NCI-H1436 treated with DMSO at 0.1 percent for 48 hours (cell line): ENCODE measurements at regions not wholly inside any gene's neighbourhood (a gene's known extent, or its start where the extent isn't known, plus 50 kb on each side); places are given as distances from the start of the nearest gene placed in this dataset.

ENCODE experiments used
- DNase-seq: peaks from one replicate; lab custom pipeline; 2025; lab: John Stamatoyannopoulos, UW

- no peak for DNase-seq
These were observed 634.0 kb downstream of the OTOL1 start for GRCh38 chr3:162130582-162130981.

DNA sequence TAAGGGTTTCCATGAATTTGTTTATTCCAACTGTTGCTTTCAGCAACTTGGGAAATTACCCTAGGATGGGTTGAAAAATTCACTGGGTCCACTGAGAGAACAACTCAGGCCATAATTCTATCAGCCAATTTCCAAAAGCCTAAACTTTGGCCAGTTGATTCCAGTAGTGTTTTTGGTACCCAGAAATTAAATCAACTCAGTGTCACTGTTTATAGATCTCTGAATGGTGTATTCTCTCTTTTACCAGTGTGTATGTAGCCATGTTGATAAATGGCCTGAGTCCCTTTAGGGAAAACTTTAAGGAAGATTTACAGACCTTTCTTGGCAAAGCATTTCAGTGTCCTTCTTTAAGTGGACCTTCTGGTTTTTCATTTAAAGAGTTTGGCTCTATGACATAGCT lies 636.4 kb downstream of the OTOL1 start:
- no peak for DNase-seq

GRCh38 chr3:162134571-162134970 lies 638.0 kb downstream of the OTOL1 start:
- no peak for DNase-seq

GRCh38 chr3:162136136-162136535 lies 639.5 kb downstream of the OTOL1 start:
- no peak for DNase-seq

DNA sequence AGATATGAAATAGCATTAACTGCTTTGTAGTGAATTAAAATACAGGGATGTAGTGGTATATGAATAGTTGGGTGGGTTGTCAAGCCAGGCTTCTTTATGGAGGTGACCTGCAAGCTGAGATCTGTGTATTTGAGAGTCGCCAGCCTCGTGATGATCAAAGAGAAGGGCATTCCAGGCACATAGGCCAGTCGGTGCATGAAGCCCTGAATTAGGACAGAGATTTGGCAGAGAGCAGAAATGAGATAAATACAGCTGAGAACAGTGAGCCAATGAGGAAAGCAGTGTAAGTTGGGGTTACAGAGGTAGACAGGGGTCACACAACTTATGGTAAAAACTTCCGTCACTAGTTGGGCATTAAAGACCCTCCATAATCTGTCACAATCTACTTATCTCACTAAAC lies 641.9 kb downstream of the OTOL1 start:
- DNase-seq, result no peak

DNA sequence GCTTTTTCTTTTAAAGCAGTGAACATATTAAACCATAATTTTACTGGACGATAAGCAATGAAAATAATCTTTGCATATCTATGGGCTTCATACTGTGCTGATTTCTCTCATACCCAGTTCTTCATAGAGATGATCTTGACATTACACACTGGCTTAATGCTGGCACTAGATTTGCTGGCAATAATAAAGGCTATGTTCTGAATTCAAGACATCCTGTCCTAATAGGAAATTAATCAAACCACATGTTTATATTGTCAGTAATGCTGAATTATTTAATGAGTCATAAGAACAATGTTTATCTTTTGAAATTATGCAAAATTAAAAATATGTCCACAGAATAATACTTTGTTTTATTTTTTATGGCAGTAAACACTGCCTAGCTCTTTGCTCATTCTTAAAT lies 643.2 kb downstream of the OTOL1 start:
- DNase-seq, result no peak

GRCh38 chr3:162141272-162141791 lies 644.7 kb downstream of the OTOL1 start:
- no peak for DNase-seq

DNA sequence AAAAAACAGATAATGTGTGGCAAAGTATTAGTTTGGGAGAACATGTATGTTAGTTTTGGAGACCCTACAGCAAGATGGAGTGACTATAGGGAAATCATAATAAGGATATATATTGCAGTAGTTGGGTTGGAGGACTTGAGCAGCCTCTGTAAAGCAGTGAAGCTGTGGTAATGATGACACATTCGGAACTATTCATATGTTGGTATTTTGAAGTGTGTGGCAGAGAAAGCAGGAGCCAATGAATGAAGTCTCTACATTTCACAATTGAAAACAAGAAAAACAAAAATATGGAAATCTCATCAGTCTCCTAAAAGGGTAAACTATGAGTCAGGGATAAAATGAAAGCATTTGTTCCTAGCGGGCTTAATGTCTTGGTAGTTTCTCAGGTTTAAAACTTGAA lies 645.9 kb downstream of the OTOL1 start:
- no peak for DNase-seq

- no peak for DNase-seq
These were observed 646.6 kb downstream of the OTOL1 start for GRCh38 chr3:162143180-162143579.

GRCh38 chr3:162147996-162148395 lies 651.4 kb downstream of the OTOL1 start:
- no peak for DNase-seq

- no peak for DNase-seq
These were observed 654.2 kb downstream of the OTOL1 start for GRCh38 chr3:162150790-162151189.

DNA sequence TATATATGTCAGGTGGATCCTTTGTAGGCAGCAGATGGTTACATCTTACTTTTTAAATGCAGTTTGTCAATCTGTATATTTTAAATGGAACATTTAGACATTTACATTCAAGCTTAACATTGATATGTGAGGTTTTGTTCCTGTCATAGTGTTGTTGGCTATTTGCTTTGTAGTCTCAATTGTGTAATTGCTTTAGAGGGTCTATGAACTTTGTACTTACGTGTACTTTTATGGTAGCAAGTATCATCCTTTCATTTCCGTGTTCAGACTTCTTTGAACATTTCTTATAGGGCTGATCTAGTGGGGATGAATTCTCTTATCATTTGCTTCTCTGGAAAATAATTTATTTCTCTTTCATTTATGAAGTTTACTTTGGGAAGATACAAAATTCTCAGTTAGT lies 656.0 kb downstream of the OTOL1 start:
- DNase-seq, result no peak

- DNase-seq, result no peak
These were observed 665.0 kb downstream of the OTOL1 start for GRCh38 chr3:162161595-162161994.

GRCh38 chr3:162165346-162165745 lies 668.7 kb downstream of the OTOL1 start:
- no peak for DNase-seq

GRCh38 chr3:162166543-162166942 lies 669.9 kb downstream of the OTOL1 start:
- DNase-seq, result no peak

DNA sequence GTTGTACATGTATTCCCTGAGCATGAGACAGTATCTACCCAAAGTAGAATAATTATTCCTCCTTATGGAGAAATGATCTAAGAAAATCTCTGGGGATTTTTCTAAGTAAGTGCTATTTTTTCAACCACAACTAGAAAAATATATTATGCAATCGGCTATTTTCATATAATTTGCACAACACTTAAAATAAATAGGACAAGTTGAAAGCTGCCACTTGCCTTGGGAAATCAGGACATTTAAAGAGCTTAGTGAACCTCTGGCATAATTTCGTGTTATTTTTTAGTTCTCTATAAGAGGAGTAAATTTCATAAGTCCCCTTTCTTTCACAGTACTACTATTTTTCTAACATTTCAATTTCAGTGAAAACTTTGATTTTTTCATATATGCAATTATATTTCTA lies 672.1 kb downstream of the OTOL1 start:
- DNase-seq, result no peak

GRCh38 chr3:162170581-162170980 lies 674.0 kb downstream of the OTOL1 start:
- DNase-seq, result no peak

GRCh38 chr3:162171970-162172369 lies 675.4 kb downstream of the OTOL1 start:
- no peak for DNase-seq

DNA sequence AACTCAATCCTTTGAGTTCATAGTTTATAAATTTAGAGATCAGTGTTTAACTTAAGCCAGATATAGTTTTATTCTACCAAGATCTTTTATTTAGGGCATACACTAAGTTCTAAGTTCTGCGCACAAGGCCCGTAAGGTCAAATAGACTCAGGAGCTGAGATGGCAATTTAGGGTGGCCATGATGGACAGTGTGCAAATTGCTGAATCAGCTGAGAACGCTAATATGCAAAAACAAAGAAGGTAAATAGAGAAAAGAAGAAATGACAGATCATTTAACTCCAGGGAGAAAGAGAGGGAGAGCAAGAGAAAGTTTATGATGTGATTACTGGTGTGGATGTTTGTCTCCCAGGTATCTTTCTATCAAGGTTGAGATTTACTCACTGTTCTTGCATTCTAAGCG lies 678.5 kb downstream of the OTOL1 start:
- no peak for DNase-seq

- DNase-seq, result no peak
These were observed 679.3 kb downstream of the OTOL1 start for GRCh38 chr3:162175878-162176277.

- no peak for DNase-seq
These were observed 686.8 kb downstream of the OTOL1 start for GRCh38 chr3:162183440-162183839.

GRCh38 chr3:162192340-162193029 lies 695.9 kb downstream of the OTOL1 start:
- no peak for DNase-seq

DNA sequence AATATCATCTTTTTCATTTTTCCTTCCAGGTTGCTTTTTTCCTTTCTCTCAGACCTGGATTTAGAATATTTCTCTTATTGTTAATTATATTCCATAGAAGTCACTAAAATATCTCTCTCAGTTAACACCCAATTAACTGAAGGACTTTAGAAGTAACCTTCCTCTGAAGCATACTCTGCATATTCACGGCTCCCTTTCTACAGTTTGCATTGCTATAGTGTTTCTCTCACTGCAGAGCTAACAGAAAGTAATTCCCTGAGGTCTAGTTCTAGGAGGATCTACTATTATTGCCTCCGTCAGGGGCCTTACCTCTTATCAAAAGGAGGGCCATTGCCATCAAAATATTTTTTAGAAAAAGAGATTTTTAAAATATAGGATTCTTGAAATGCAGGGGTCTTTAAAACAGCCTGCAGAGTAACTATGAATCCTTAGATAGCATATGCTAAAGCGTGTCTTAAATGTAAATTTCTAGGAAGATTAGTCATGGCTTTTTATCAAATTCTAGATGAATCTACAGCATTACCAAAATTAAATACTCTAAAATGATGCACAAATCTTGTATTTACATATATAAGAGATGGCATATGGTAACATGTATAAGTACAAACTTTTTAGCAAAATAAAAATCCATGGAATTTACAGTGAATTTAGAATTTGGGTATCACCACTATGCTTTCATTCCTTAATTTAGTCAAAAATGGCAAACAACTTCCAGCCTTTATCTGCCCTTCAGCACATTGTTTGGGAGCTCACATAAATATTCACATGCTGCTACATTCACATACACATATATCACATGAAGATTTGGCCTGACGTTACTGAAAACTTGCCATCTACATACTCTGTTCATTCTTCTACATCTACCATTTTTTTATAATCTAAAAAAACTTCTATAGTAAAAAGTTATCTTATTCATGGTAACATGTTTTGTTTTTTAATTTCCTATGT lies 696.8 kb downstream of the OTOL1 start:
- DNase-seq, result no peak
